GM23338 (cell line): ENCODE measurements at regions not wholly inside any gene's neighbourhood (a gene's known extent, or its start where the extent isn't known, plus 50 kb on each side); places are given as distances from the start of the nearest gene placed in this dataset.
A peak's percentile ranks its signal among the peaks of the same experiment; 100 is the strongest.

Source experiments
- ATAC-seq: fragments of 200-7000 bp; cut with Tn5 transposase; 3 replicates; pipeline ENCODE4 v1.9.1; 2020
- DNase-seq: peaks from one replicate; pipeline ENCODE4 v3.0.0-alpha.2; 2015; ENCODE audit warnings: low spot score
- H2AFZ ChIP-seq: fragments of 200-600 bp; sonication (generic); 2 replicates; pipeline ENCODE4 v1.8.0; 2016; ENCODE audit warnings: antibody characterized with exemption, mild to moderate bottlenecking, moderate library complexity
- H3F3A ChIP-seq: fragments of 200-600 bp; sonication (generic); replicated peaks from 2 replicates; pipeline ENCODE4 v1.8.0; 2017; ENCODE audit warnings: antibody characterized with exemption, mixed run types, low read depth
- H3K27ac ChIP-seq: fragments of 200-600 bp; sonication (generic); 2 replicates; pipeline ENCODE4 v1.6.1; 2016; ENCODE audit warnings: low read depth
- H3K27me3 ChIP-seq: fragments of 200-600 bp; sonication (generic); 2 replicates; pipeline ENCODE4 v1.8.0; 2016; ENCODE audit warnings: mild to moderate bottlenecking, mixed run types, moderate library complexity; ENCODE audit not compliant: insufficient read depth
- H3K36me3 ChIP-seq: fragments of 200-600 bp; sonication (generic); 2 replicates; pipeline ENCODE4 v1.8.0; 2016; ENCODE audit warnings: mild to moderate bottlenecking; ENCODE audit not compliant: insufficient read depth
- H3K4me1 ChIP-seq: fragments of 200-600 bp; sonication (generic); 2 replicates; pipeline ENCODE4 v1.8.0; 2016; ENCODE audit warnings: mild to moderate bottlenecking, moderate library complexity; ENCODE audit not compliant: insufficient read depth
- H3K4me2 ChIP-seq: fragments of 200-600 bp; sonication (generic); 2 replicates; pipeline ENCODE4 v1.7.1; 2017; ENCODE audit warnings: mixed run types
- H3K4me3 ChIP-seq: fragments of 200-600 bp; sonication (generic); 2 replicates; pipeline ENCODE4 v1.6.1; 2016; ENCODE audit warnings: mixed run types
- H3K79me2 ChIP-seq: fragments of 200-600 bp; sonication (generic); replicated peaks from 2 replicates; pipeline ENCODE4 v1.8.0; 2017; ENCODE audit warnings: mild to moderate bottlenecking; ENCODE audit not compliant: insufficient read depth
- H3K9me2 ChIP-seq: fragments of 200-600 bp; sonication (generic); 2 replicates; pipeline ENCODE4 v1.8.0; 2017; ENCODE audit not compliant: insufficient read depth
- H4K20me1 ChIP-seq: fragments of 200-600 bp; sonication (generic); replicated peaks from 2 replicates; pipeline ENCODE4 v1.8.0; 2017; ENCODE audit warnings: mild to moderate bottlenecking; ENCODE audit not compliant: insufficient read depth
- H3K27ac Mint-ChIP-seq: 2 replicates; pipeline ENCODE4 v1.8.0; 2020; ENCODE audit warnings: inconsistent platforms, mild to moderate bottlenecking, moderate library complexity, mixed read lengths
- H3K27me3 Mint-ChIP-seq: 3 replicates; pipeline ENCODE4 v1.8.0; 2022; ENCODE audit warnings: low read depth, mild to moderate bottlenecking, moderate library complexity, mixed read lengths, inconsistent platforms; ENCODE audit not compliant: insufficient read depth, poor library complexity
- H3K36me3 Mint-ChIP-seq: 3 replicates; pipeline ENCODE4 v1.8.0; 2021; ENCODE audit warnings: low read depth, mild to moderate bottlenecking, inconsistent platforms, moderate library complexity, mixed read lengths
- H3K4me1 Mint-ChIP-seq: 3 replicates; pipeline ENCODE4 v1.8.0; 2020; ENCODE audit warnings: mild to moderate bottlenecking, inconsistent platforms, mixed read lengths
- H3K4me3 Mint-ChIP-seq: 3 replicates; pipeline ENCODE4 v1.8.0; 2021; ENCODE audit warnings: moderate library complexity, mild to moderate bottlenecking, inconsistent platforms, mixed read lengths
- H3K9me3 Mint-ChIP-seq: 3 replicates; pipeline ENCODE4 v1.8.0; 2020; ENCODE audit warnings: moderate library complexity, mild to moderate bottlenecking, inconsistent platforms, mixed read lengths
- EZH2 ChIP-seq: fragments of 200-600 bp; sonication (generic); IDR thresholded peaks from one replicate; pipeline ENCODE4 v1.8.0; 2017; ENCODE audit warnings: antibody characterized with exemption, mild to moderate bottlenecking, low read depth; ENCODE audit not compliant: unreplicated experiment
- JUNB ChIP-seq: IDR thresholded peaks from one replicate; pipeline ENCODE4 v1.6.1; 2016; ENCODE audit warnings: antibody characterized with exemption; ENCODE audit not compliant: unreplicated experiment
- NANOG ChIP-seq: IDR thresholded peaks from 2 replicates; pipeline ENCODE4 v1.6.1; 2016; ENCODE audit warnings: antibody characterized with exemption, borderline replicate concordance
- POLR2AphosphoS5 ChIP-seq: IDR thresholded peaks from 2 replicates; pipeline ENCODE4 v1.6.1; 2016; ENCODE audit warnings: antibody characterized with exemption, low read depth
- STAT1 ChIP-seq: IDR thresholded peaks from one replicate; pipeline ENCODE4 v1.6.1; 2016; ENCODE audit warnings: antibody characterized with exemption; ENCODE audit not compliant: unreplicated experiment
- ZNF114 ChIP-seq: fragments of 250-450 bp; sonication (Bioruptor Pico); IDR thresholded peaks from 2 replicates; pipeline ENCODE4 v1.5.0; 2020; ENCODE audit warnings: mild to moderate bottlenecking, moderate library complexity
- TF ChIP-seq, protein P1 (sequence below), 2 experiments: fragments of 200-600 bp in 1 of 2; sonication (generic) in 1 of 2; conservative IDR thresholded peaks; 2 replicates each; pipeline versions ENCODE4 v1.5.1 to v1.6.1; 2016 to 2017; ENCODE audit warnings: antibody characterized with exemption in 2 of 2, low read depth in 2 of 2, mild to moderate bottlenecking in 2 of 2, moderate library complexity in 1 of 2
- TF ChIP-seq, protein P2 (sequence below): IDR thresholded peaks from one replicate; pipeline ENCODE4 v1.6.1; 2018; ENCODE audit warnings: antibody characterized with exemption; ENCODE audit not compliant: unreplicated experiment
- TF ChIP-seq, protein P3 (sequence below): fragments of 250-450 bp; sonication (Bioruptor Pico); IDR thresholded peaks from 2 replicates; pipeline ENCODE4 v1.5.0; 2020; ENCODE audit warnings: mild to moderate bottlenecking, moderate library complexity
- TF ChIP-seq, protein P4 (sequence below): IDR thresholded peaks from 2 replicates; pipeline ENCODE4 v1.6.1; 2016; ENCODE audit warnings: antibody characterized with exemption

DNA sequence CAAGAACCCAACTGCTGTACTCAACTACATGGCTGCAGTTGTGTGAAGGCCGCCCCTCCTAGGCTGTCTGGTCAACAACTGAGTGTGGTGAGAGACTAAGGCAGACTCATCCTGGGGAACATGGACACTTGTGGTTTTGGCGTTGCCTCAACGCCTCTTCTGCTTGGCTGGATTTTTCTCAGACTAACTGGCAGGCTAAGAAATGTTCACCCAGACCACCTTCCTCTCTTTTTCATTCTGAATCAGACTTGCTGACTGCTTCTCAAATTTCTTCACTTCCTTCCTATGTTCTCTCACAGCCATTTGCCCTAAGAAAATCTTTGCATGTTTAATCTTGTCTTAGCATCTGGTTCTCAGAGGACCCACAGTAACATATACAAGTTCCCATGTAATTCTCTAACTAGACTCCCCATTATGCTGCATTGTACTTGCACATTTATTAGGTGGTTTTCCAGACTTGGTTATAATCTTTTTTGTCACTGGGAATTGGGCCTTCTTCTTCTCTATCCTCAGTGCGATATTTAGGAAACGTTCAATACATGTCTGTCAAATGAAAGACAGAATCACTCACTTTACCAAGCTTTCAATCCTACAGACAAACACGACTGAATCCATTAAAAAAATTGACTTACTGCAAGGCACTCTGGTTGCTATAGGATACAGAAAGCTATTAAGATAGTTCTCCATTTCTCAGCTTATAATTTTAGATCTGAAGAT lies 327.6 kb downstream of the CCER1 start (continued):
- TF ChIP-seq, protein P1, sequence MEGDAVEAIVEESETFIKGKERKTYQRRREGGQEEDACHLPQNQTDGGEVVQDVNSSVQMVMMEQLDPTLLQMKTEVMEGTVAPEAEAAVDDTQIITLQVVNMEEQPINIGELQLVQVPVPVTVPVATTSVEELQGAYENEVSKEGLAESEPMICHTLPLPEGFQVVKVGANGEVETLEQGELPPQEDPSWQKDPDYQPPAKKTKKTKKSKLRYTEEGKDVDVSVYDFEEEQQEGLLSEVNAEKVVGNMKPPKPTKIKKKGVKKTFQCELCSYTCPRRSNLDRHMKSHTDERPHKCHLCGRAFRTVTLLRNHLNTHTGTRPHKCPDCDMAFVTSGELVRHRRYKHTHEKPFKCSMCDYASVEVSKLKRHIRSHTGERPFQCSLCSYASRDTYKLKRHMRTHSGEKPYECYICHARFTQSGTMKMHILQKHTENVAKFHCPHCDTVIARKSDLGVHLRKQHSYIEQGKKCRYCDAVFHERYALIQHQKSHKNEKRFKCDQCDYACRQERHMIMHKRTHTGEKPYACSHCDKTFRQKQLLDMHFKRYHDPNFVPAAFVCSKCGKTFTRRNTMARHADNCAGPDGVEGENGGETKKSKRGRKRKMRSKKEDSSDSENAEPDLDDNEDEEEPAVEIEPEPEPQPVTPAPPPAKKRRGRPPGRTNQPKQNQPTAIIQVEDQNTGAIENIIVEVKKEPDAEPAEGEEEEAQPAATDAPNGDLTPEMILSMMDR (conservative IDR thresholded peaks at IDR 0.05; ENCODE audit: low read depth in 2 of 2) = no peak
- TF ChIP-seq, protein P2, sequence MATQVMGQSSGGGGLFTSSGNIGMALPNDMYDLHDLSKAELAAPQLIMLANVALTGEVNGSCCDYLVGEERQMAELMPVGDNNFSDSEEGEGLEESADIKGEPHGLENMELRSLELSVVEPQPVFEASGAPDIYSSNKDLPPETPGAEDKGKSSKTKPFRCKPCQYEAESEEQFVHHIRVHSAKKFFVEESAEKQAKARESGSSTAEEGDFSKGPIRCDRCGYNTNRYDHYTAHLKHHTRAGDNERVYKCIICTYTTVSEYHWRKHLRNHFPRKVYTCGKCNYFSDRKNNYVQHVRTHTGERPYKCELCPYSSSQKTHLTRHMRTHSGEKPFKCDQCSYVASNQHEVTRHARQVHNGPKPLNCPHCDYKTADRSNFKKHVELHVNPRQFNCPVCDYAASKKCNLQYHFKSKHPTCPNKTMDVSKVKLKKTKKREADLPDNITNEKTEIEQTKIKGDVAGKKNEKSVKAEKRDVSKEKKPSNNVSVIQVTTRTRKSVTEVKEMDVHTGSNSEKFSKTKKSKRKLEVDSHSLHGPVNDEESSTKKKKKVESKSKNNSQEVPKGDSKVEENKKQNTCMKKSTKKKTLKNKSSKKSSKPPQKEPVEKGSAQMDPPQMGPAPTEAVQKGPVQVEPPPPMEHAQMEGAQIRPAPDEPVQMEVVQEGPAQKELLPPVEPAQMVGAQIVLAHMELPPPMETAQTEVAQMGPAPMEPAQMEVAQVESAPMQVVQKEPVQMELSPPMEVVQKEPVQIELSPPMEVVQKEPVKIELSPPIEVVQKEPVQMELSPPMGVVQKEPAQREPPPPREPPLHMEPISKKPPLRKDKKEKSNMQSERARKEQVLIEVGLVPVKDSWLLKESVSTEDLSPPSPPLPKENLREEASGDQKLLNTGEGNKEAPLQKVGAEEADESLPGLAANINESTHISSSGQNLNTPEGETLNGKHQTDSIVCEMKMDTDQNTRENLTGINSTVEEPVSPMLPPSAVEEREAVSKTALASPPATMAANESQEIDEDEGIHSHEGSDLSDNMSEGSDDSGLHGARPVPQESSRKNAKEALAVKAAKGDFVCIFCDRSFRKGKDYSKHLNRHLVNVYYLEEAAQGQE = no peak
- TF ChIP-seq NANOG (no peak), EZH2 (no peak), JUNB (no peak), ZNF114 (CRISPR knock-in tag) (no peak), POLR2AphosphoS5 (no peak), STAT1 (no peak)

DNA sequence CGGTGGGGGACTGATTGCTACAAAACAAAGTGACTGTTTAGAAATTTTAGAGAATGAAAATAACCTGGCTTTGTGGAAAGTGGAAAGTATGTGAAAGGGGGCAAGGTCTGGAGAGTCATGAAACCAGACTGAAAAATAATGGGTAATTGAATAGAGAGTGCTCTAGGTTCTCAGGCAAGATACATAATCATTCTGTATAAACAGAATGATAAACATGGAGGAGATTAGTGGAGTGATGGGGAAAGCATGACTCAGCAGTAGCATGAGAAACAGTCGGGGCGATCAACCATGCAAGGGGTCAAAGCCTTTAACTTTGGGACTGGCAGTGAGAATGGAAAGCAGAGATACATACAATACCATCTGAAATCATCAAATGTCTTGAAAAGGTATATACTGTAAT lies 332.5 kb downstream of the CCER1 start:
- no peak for ATAC-seq
- Histone ChIP-seq H3K4me1 (no peaks in the 10 kb centered on the region), H3K36me3 (no peaks in the 10 kb centered on the region), H3K27ac (no peak overlapping the region), H3K9me2 (no peaks in the 10 kb centered on the region; the same call in 1 of the 2 replicates), H3K27me3 (no peaks in the 10 kb centered on the region), H3K4me3 (no peak overlapping the region), H3K4me2 (no peak overlapping the region), H4K20me1 (no peaks in the 10 kb centered on the region), H3F3A (no peaks in the 10 kb centered on the region), H3K79me2 (no peaks in the 10 kb centered on the region), H2AFZ (no peak overlapping the region; the same call in 1 of the 2 replicates)
- Mint-ChIP-seq H3K27ac (peak overlapping the region; percentile 57), H3K4me3 (no peak overlapping the region), H3K27me3 (no peaks in the 10 kb centered on the region), H3K4me1 (peaks cover 4% of the 10 kb centered on the region; the same call in 2 of the 3 replicates), H3K9me3 (no peaks in the 10 kb centered on the region), H3K36me3 (no peaks in the 10 kb centered on the region)
- DNase-seq = no peak
- TF ChIP-seq, protein P3, sequence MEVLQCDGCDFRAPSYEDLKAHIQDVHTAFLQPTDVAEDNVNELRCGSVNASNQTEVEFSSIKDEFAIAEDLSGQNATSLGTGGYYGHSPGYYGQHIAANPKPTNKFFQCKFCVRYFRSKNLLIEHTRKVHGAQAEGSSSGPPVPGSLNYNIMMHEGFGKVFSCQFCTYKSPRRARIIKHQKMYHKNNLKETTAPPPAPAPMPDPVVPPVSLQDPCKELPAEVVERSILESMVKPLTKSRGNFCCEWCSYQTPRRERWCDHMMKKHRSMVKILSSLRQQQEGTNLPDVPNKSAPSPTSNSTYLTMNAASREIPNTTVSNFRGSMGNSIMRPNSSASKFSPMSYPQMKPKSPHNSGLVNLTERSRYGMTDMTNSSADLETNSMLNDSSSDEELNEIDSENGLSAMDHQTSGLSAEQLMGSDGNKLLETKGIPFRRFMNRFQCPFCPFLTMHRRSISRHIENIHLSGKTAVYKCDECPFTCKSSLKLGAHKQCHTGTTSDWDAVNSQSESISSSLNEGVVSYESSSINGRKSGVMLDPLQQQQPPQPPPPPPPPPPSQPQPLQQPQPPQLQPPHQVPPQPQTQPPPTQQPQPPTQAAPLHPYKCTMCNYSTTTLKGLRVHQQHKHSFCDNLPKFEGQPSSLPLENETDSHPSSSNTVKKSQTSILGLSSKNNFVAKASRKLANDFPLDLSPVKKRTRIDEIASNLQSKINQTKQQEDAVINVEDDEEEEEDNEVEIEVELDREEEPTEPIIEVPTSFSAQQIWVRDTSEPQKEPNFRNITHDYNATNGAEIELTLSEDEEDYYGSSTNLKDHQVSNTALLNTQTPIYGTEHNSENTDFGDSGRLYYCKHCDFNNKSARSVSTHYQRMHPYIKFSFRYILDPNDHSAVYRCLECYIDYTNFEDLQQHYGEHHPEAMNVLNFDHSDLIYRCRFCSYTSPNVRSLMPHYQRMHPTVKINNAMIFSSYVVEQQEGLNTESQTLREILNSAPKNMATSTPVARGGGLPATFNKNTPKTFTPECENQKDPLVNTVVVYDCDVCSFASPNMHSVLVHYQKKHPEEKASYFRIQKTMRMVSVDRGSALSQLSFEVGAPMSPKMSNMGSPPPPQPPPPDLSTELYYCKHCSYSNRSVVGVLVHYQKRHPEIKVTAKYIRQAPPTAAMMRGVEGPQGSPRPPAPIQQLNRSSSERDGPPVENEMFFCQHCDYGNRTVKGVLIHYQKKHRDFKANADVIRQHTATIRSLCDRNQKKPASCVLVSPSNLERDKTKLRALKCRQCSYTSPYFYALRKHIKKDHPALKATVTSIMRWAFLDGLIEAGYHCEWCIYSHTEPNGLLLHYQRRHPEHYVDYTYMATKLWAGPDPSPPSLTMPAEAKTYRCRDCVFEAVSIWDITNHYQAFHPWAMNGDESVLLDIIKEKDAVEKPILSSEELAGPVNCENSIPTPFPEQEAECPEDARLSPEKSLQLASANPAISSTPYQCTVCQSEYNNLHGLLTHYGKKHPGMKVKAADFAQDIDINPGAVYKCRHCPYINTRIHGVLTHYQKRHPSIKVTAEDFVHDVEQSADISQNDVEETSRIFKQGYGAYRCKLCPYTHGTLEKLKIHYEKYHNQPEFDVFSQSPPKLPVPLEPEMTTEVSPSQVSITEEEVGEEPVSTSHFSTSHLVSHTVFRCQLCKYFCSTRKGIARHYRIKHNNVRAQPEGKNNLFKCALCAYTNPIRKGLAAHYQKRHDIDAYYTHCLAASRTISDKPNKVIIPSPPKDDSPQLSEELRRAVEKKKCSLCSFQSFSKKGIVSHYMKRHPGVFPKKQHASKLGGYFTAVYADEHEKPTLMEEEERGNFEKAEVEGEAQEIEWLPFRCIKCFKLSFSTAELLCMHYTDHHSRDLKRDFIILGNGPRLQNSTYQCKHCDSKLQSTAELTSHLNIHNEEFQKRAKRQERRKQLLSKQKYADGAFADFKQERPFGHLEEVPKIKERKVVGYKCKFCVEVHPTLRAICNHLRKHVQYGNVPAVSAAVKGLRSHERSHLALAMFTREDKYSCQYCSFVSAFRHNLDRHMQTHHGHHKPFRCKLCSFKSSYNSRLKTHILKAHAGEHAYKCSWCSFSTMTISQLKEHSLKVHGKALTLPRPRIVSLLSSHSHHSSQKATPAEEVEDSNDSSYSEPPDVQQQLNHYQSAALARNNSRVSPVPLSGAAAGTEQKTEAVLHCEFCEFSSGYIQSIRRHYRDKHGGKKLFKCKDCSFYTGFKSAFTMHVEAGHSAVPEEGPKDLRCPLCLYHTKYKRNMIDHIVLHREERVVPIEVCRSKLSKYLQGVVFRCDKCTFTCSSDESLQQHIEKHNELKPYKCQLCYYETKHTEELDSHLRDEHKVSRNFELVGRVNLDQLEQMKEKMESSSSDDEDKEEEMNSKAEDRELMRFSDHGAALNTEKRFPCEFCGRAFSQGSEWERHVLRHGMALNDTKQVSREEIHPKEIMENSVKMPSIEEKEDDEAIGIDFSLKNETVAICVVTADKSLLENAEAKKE (CRISPR knock-in tag) = no peak
- TF ChIP-seq, protein P4, sequence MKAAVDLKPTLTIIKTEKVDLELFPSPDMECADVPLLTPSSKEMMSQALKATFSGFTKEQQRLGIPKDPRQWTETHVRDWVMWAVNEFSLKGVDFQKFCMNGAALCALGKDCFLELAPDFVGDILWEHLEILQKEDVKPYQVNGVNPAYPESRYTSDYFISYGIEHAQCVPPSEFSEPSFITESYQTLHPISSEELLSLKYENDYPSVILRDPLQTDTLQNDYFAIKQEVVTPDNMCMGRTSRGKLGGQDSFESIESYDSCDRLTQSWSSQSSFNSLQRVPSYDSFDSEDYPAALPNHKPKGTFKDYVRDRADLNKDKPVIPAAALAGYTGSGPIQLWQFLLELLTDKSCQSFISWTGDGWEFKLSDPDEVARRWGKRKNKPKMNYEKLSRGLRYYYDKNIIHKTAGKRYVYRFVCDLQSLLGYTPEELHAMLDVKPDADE = no peak
- TF ChIP-seq EZH2 = no peak
